ENCODE measurements at regions not wholly inside any gene's neighbourhood (a gene's known extent, or its start where the extent isn't known, plus 50 kb on each side); places are given as distances from the start of the nearest gene placed in this dataset.
"Not testable (repeated sequence)": the region's sequence is repeated elsewhere in the genome, so short reads cannot be mapped to it uniquely, and the experiment has no call there.

GRCh38 chr14:105684597-105684996 is 158.2 kb downstream of the TMEM121 start:
- H3K27me3 ChIP-seq (ENCODE audit: control insufficient read depth, insufficient read depth, low read length); H3K9ac ChIP-seq (ENCODE audit: low read length); H3K4me3 ChIP-seq (ENCODE audit: low read length); H3K4me1 ChIP-seq (ENCODE audit: control insufficient read depth, insufficient read depth, low read length); H3K36me3 ChIP-seq (ENCODE audit: control insufficient read depth, insufficient read depth, low read length); H3K9me3 ChIP-seq (ENCODE audit: control insufficient read depth, low read length): not testable (repeated sequence)

GRCh38 chr14:105685003-105685402 is 158.6 kb downstream of the TMEM121 start:
- no peak overlapping the region for H3K9ac ChIP-seq (ENCODE audit: low read length)
- no peaks in the 10 kb centered on the region for H3K36me3 ChIP-seq (ENCODE audit: control insufficient read depth, insufficient read depth, low read length)
- H3K9me3 ChIP-seq (ENCODE audit: control insufficient read depth, low read length), result no peaks in the 10 kb centered on the region
- no peaks in the 10 kb centered on the region for H3K27me3 ChIP-seq (ENCODE audit: control insufficient read depth, insufficient read depth, low read length)
- H3K4me3 ChIP-seq (ENCODE audit: low read length), result no peak overlapping the region
- no peaks in the 10 kb centered on the region for H3K4me1 ChIP-seq (ENCODE audit: control insufficient read depth, insufficient read depth, low read length)

- not testable (repeated sequence) for H3K4me1 ChIP-seq (ENCODE audit: control insufficient read depth, insufficient read depth, low read length); H3K36me3 ChIP-seq (ENCODE audit: control insufficient read depth, insufficient read depth, low read length); H3K4me3 ChIP-seq (ENCODE audit: low read length); H3K9ac ChIP-seq (ENCODE audit: low read length); H3K9me3 ChIP-seq (ENCODE audit: control insufficient read depth, low read length); H3K27me3 ChIP-seq (ENCODE audit: control insufficient read depth, insufficient read depth, low read length)
Observed at GRCh38 chr14:105685605-105686004, 159.2 kb downstream of the TMEM121 start.

- not testable (repeated sequence) for H3K27me3 ChIP-seq (ENCODE audit: control insufficient read depth, insufficient read depth, low read length); H3K9me3 ChIP-seq (ENCODE audit: control insufficient read depth, low read length); H3K9ac ChIP-seq (ENCODE audit: low read length); H3K4me1 ChIP-seq (ENCODE audit: control insufficient read depth, insufficient read depth, low read length); H3K36me3 ChIP-seq (ENCODE audit: control insufficient read depth, insufficient read depth, low read length); H3K4me3 ChIP-seq (ENCODE audit: low read length)
Observed at GRCh38 chr14:105686050-105686449, 159.7 kb downstream of the TMEM121 start.

- not testable (repeated sequence) for H3K4me1 ChIP-seq (ENCODE audit: control insufficient read depth, insufficient read depth, low read length); H3K9me3 ChIP-seq (ENCODE audit: control insufficient read depth, low read length); H3K27me3 ChIP-seq (ENCODE audit: control insufficient read depth, insufficient read depth, low read length); H3K4me3 ChIP-seq (ENCODE audit: low read length); H3K36me3 ChIP-seq (ENCODE audit: control insufficient read depth, insufficient read depth, low read length); H3K9ac ChIP-seq (ENCODE audit: low read length)
Observed at GRCh38 chr14:105686462-105687170, 160.2 kb downstream of the TMEM121 start.

- not testable (repeated sequence) for H3K9ac ChIP-seq (ENCODE audit: low read length)
Observed at GRCh38 chr14:105687171-105688022, 161.0 kb downstream of the TMEM121 start.

GRCh38 chr14:105688023-105688351 is 161.6 kb downstream of the TMEM121 start:
- not testable (repeated sequence) for H3K9me3 ChIP-seq (ENCODE audit: control insufficient read depth, low read length); H3K36me3 ChIP-seq (ENCODE audit: control insufficient read depth, insufficient read depth, low read length); H3K9ac ChIP-seq (ENCODE audit: low read length); H3K4me3 ChIP-seq (ENCODE audit: low read length); H3K27me3 ChIP-seq (ENCODE audit: control insufficient read depth, insufficient read depth, low read length); H3K4me1 ChIP-seq (ENCODE audit: control insufficient read depth, insufficient read depth, low read length)

More at GRCh38 chr14:105687171-105688022, 161.0 kb downstream of the TMEM121 start:
- H3K27me3 ChIP-seq (ENCODE audit: control insufficient read depth, insufficient read depth, low read length); H3K36me3 ChIP-seq (ENCODE audit: control insufficient read depth, insufficient read depth, low read length); H3K4me3 ChIP-seq (ENCODE audit: low read length); H3K4me1 ChIP-seq (ENCODE audit: control insufficient read depth, insufficient read depth, low read length); H3K9me3 ChIP-seq (ENCODE audit: control insufficient read depth, low read length): not testable (repeated sequence)

- H3K4me1 ChIP-seq (ENCODE audit: control insufficient read depth, insufficient read depth, low read length); H3K9ac ChIP-seq (ENCODE audit: low read length); H3K4me3 ChIP-seq (ENCODE audit: low read length); H3K27me3 ChIP-seq (ENCODE audit: control insufficient read depth, insufficient read depth, low read length); H3K9me3 ChIP-seq (ENCODE audit: control insufficient read depth, low read length); H3K36me3 ChIP-seq (ENCODE audit: control insufficient read depth, insufficient read depth, low read length): not testable (repeated sequence)
Observed at GRCh38 chr14:105688664-105689221, 162.4 kb downstream of the TMEM121 start.

GRCh38 chr14:105689722-105690121 is 163.3 kb downstream of the TMEM121 start:
- Histone ChIP-seq H3K36me3 (ENCODE audit: control insufficient read depth, insufficient read depth, low read length) (no peaks in the 10 kb centered on the region), H3K27me3 (ENCODE audit: control insufficient read depth, insufficient read depth, low read length) (no peaks in the 10 kb centered on the region), H3K9ac (ENCODE audit: low read length) (no peak overlapping the region), H3K4me1 (ENCODE audit: control insufficient read depth, insufficient read depth, low read length) (no peaks in the 10 kb centered on the region), H3K4me3 (ENCODE audit: low read length) (no peak overlapping the region), H3K9me3 (ENCODE audit: control insufficient read depth, low read length) (no peaks in the 10 kb centered on the region)

GRCh38 chr14:105690671-105691070 is 164.3 kb downstream of the TMEM121 start:
- H3K9me3 ChIP-seq (ENCODE audit: control insufficient read depth, low read length), result no peaks in the 10 kb centered on the region
- no peak overlapping the region for H3K9ac ChIP-seq (ENCODE audit: low read length)
- H3K36me3 ChIP-seq (ENCODE audit: control insufficient read depth, insufficient read depth, low read length), result no peaks in the 10 kb centered on the region
- no peaks in the 10 kb centered on the region for H3K27me3 ChIP-seq (ENCODE audit: control insufficient read depth, insufficient read depth, low read length)
- H3K4me1 ChIP-seq (ENCODE audit: control insufficient read depth, insufficient read depth, low read length), result no peaks in the 10 kb centered on the region
- no peak overlapping the region for H3K4me3 ChIP-seq (ENCODE audit: low read length)

GRCh38 chr14:105691321-105692109 is 165.1 kb downstream of the TMEM121 start:
- H3K9ac ChIP-seq (ENCODE audit: low read length); H3K36me3 ChIP-seq (ENCODE audit: control insufficient read depth, insufficient read depth, low read length); H3K9me3 ChIP-seq (ENCODE audit: control insufficient read depth, low read length); H3K27me3 ChIP-seq (ENCODE audit: control insufficient read depth, insufficient read depth, low read length); H3K4me3 ChIP-seq (ENCODE audit: low read length); H3K4me1 ChIP-seq (ENCODE audit: control insufficient read depth, insufficient read depth, low read length): not testable (repeated sequence)

- H3K27me3 ChIP-seq (ENCODE audit: control insufficient read depth, insufficient read depth, low read length); H3K9ac ChIP-seq (ENCODE audit: low read length); H3K36me3 ChIP-seq (ENCODE audit: control insufficient read depth, insufficient read depth, low read length); H3K4me3 ChIP-seq (ENCODE audit: low read length); H3K4me1 ChIP-seq (ENCODE audit: control insufficient read depth, insufficient read depth, low read length); H3K9me3 ChIP-seq (ENCODE audit: control insufficient read depth, low read length): not testable (repeated sequence)
Observed at GRCh38 chr14:105692110-105692685, 165.8 kb downstream of the TMEM121 start.
